HCT116 (cell line): ENCODE measurements at regions not wholly inside any gene's neighbourhood (a gene's known extent, or its start where the extent isn't known, plus 50 kb on each side); places are given as distances from the start of the nearest gene placed in this dataset.

Source experiments
- ATAC-seq: fragments of 200-7000 bp; cut with Tn5 transposase; 2 replicates; pipeline ENCODE4 v1.9.1; 2020; ENCODE audit warnings: mild to moderate bottlenecking, moderate library complexity
- BruUV-seq: library from RNA; stranded (reverse); fragments of 400-500 nt; replicated peaks from 2 replicates; lab custom pipeline; 2021; lab: Mats Ljungman, UMichigan
- CTCF ChIA-PET: fragments of 300-600 bp; sonication (Branson Sonifier 250); formaldehyde crosslinking; loops from one replicate; lab custom pipeline; 2021; ENCODE audit warnings: antibody characterized with exemption; lab: Charles Lee
- POLR2A ChIA-PET: fragments of 300-600, 350-600 bp; sonication (Branson Sonifier 250); formaldehyde crosslinking; loops from one replicate; lab custom pipeline; 2021; ENCODE audit warnings: antibody characterized with exemption; lab: Charles Lee
- RAD21 ChIA-PET, 2 experiments: fragments of 300-600 bp; sonication (Branson Sonifier 250); formaldehyde crosslinking; loops; one replicate each; lab custom pipeline; 2023; ENCODE audit warnings: low total read pairs in 2 of 2; ENCODE audit not compliant: uncharacterized antibody in 2 of 2, unreplicated experiment in 2 of 2, low non-redundant PET in 1 of 2; lab: Charles Lee
- DNase-seq: peaks from one replicate; pipeline ENCODE4 v3.0.0-alpha.2; 2010; ENCODE audit warnings: low read depth, low spot score
- H2AFZ ChIP-seq: fragments of 200-600 bp; shearing (Covaris generic), sonication (generic); 2 replicates; pipeline ENCODE4 v1.6.1; 2017; ENCODE audit warnings: low read depth, mixed run types, mixed read lengths, antibody characterized with exemption, low read length; ENCODE audit not compliant: poor library complexity, severe bottlenecking
- H3K27ac ChIP-seq: 2 replicates; pipeline ENCODE4 v1.5.1; 2012; ENCODE audit warnings: low read depth, low read length
- H3K27me3 ChIP-seq: fragments of 200-600 bp; sonication (generic); 2 replicates; pipeline ENCODE4 v1.6.1; 2016; ENCODE audit warnings: mixed run types, low read length, mixed read lengths; ENCODE audit not compliant: insufficient read depth
- H3K36me3 ChIP-seq, 2 experiments: fragments of 200-500 bp in 1 of 2; fragments of 200-600 bp in 1 of 2; sonication (Bioruptor generic) in 1 of 2; sonication (generic) in 1 of 2; 2 replicates each; pipeline versions ENCODE4 v1.5.1 to v1.6.1; 2014 to 2016; ENCODE audit warnings: low read length in 2 of 2, inconsistent platforms in 1 of 2, mixed read lengths in 1 of 2, mixed run types in 1 of 2; ENCODE audit not compliant: insufficient read depth in 2 of 2, control insufficient read depth in 1 of 2
- H3K4me1 ChIP-seq, 2 experiments: fragments of 200-600 bp in 1 of 2; sonication (generic) in 1 of 2; 2 replicates each; pipeline versions ENCODE4 v1.5.1 to v1.6.1; 2012 to 2017; ENCODE audit warnings: low read length in 2 of 2, inconsistent platforms in 1 of 2, mild to moderate bottlenecking in 1 of 2, mixed read lengths in 1 of 2, mixed run types in 1 of 2, moderate library complexity in 1 of 2; ENCODE audit not compliant: insufficient read depth in 2 of 2, control insufficient read depth in 1 of 2
- H3K4me2 ChIP-seq: fragments of 200-600 bp; sonication (generic); 2 replicates; pipeline ENCODE4 v1.6.1; 2017; ENCODE audit warnings: mixed run types, low read length, mixed read lengths
- H3K4me3 ChIP-seq, 2 experiments: fragments of 200-600 bp in 1 of 2; sonication (generic) in 1 of 2; replicated peaks in 1 of 2; 2 replicates each; pipeline ENCODE4 v1.5.1; 2011 to 2016; ENCODE audit warnings: low read length in 2 of 2, control low read depth in 1 of 2, low read depth in 1 of 2, mild to moderate bottlenecking in 1 of 2, mixed read lengths in 1 of 2, mixed run types in 1 of 2
- H3K79me2 ChIP-seq: fragments of 200-600 bp; sonication (generic); 2 replicates; pipeline ENCODE4 v1.6.1; 2017; ENCODE audit warnings: mild to moderate bottlenecking, mixed run types, low read length, moderate library complexity, mixed read lengths; ENCODE audit not compliant: insufficient read depth
- H3K9ac ChIP-seq: fragments of 200-600 bp; sonication (generic); 2 replicates; pipeline ENCODE4 v1.6.1; 2016; ENCODE audit warnings: low read length, mixed read lengths
- H3K9me2 ChIP-seq: fragments of 200-600 bp; sonication (generic), shearing (Covaris generic); 2 replicates; pipeline ENCODE4 v1.6.1; 2017; ENCODE audit warnings: mixed run types, mild to moderate bottlenecking, moderate library complexity; ENCODE audit not compliant: insufficient read depth
- H3K9me3 ChIP-seq, 2 experiments: fragments of 200-500 bp in 1 of 2; fragments of 200-600 bp in 1 of 2; sonication (Bioruptor generic) in 1 of 2; sonication (generic) in 1 of 2; 2 replicates each; pipeline ENCODE4 v1.6.1; 2014 to 2017; ENCODE audit warnings: low read length in 2 of 2, mixed read lengths in 2 of 2, inconsistent platforms in 1 of 2, low read depth in 1 of 2, mild to moderate bottlenecking in 1 of 2, mixed run types in 1 of 2, moderate library complexity in 1 of 2; ENCODE audit not compliant: control insufficient read depth in 1 of 2, insufficient read depth in 1 of 2
- H4K20me1 ChIP-seq: fragments of 200-600 bp; sonication (generic), shearing (Covaris generic); 2 replicates; pipeline ENCODE4 v1.6.1; 2017; ENCODE audit warnings: mixed run types, mild to moderate bottlenecking, moderate library complexity; ENCODE audit not compliant: insufficient read depth
- CBX3 ChIP-seq: IDR thresholded peaks from 2 replicates; pipeline ENCODE4 v1.6.1; 2012; ENCODE audit warnings: low read depth
- CEBPB ChIP-seq: IDR thresholded peaks from 2 replicates; pipeline ENCODE4 v1.6.1; 2012; ENCODE audit warnings: low read depth
- CTCF ChIP-seq, 3 experiments: fragments of 200-600 bp in 1 of 3; sonication (generic) in 1 of 3; IDR thresholded peaks in 2 of 3; conservative IDR thresholded peaks in 1 of 3; 2 replicates each; pipeline ENCODE4 v1.5.1; 2012 to 2017; ENCODE audit warnings: low read depth in 2 of 3, low read length in 2 of 3, antibody characterized with exemption in 1 of 3, borderline replicate concordance in 1 of 3, control low read depth in 1 of 3, mild to moderate bottlenecking in 1 of 3, mixed read lengths in 1 of 3, mixed run types in 1 of 3, moderate library complexity in 1 of 3; ENCODE audit not compliant: insufficient read depth in 1 of 3
- EGR1 ChIP-seq: IDR thresholded peaks from 2 replicates; pipeline ENCODE4 v1.6.1; 2012; ENCODE audit warnings: low read depth
- EZH2phosphoT487 ChIP-seq: fragments of 200-600 bp; IDR thresholded peaks from 2 replicates; pipeline ENCODE4 v1.6.1; 2018; ENCODE audit warnings: antibody characterized with exemption, borderline replicate concordance
- FOSL1 ChIP-seq: IDR thresholded peaks from 2 replicates; pipeline ENCODE4 v1.6.1; 2012; ENCODE audit warnings: low read depth
- JUND ChIP-seq: IDR thresholded peaks from 2 replicates; pipeline ENCODE4 v1.6.1; 2012
- POLR2AphosphoS5 ChIP-seq: IDR thresholded peaks from 2 replicates; pipeline ENCODE4 v1.6.1; 2011; ENCODE audit warnings: mild to moderate bottlenecking, low read depth, low read length, moderate library complexity
- SIN3A ChIP-seq: IDR thresholded peaks from 2 replicates; pipeline ENCODE4 v1.6.1; 2012; ENCODE audit warnings: low read depth
- SRF ChIP-seq: IDR thresholded peaks from 2 replicates; pipeline ENCODE4 v1.6.1; 2012; ENCODE audit warnings: low read depth
- YY1 ChIP-seq: IDR thresholded peaks from 2 replicates; pipeline ENCODE4 v1.6.1; 2011; ENCODE audit warnings: low read length, low read depth, moderate library complexity, mild to moderate bottlenecking; ENCODE audit not compliant: insufficient replicate concordance; ENCODE audit errors: extremely low read depth
- ZFX ChIP-seq: fragments of 450-650 bp; IDR thresholded peaks from 2 replicates; pipeline ENCODE4 v1.6.1; 2017
- ZNF274 ChIP-seq: fragments of 200-500 bp; sonication (Bioruptor generic); IDR thresholded peaks from 2 replicates; pipeline ENCODE4 v1.6.1; 2014; ENCODE audit warnings: mild to moderate bottlenecking, low read depth, low read length, inconsistent platforms
- intact Hi-C: fragments of 100-400 bp; cut with micrococcal nuclease; formaldehyde crosslinking; loops from 2 replicates; pipeline ENCODE4 v1.10.0; 2022
- TF ChIP-seq, protein P1 (sequence below): IDR thresholded peaks from 2 replicates; pipeline ENCODE4 v1.6.1; 2012
- TF ChIP-seq, protein P2 (sequence below): IDR thresholded peaks from 2 replicates; pipeline ENCODE4 v1.6.1; 2012

- TF ChIP-seq CTCF (IDR thresholded peaks at IDR 0.05 in 2 of 3, conservative IDR thresholded peaks at IDR 0.05 in 1 of 3; ENCODE audit: borderline replicate concordance in 1 of 3, insufficient read depth in 1 of 3, low read depth in 2 of 3, low read length in 2 of 3) = no peak
Observed at GRCh38 chr3:178181784-178182183, 354.5 kb upstream of the KCNMB2 start (continued).

DNA sequence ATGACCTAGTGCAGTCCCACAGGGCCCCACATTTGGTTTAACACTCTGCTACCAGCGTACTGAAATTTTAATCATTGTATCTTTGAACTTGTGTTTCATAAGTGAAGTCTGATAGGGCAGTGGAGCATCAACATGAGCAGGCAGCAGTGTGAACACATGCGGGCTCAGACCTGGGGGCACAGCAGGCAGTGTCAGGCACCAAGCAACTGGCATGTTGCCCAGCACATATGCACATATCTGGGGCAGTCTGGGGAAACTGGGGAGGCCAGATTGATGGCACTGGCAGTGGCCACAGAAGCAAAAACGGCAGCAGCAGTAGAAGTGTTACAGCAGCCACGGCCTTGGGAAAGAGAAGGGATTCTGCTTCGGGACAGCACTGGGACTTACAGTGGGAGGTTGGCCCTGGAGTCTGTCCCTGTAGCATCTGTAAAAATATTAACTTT, 353.9 kb upstream of the KCNMB2 start:
- intact Hi-C loops = no loop called here
- Histone ChIP-seq H3K4me2 (no peak overlapping the region), H3K79me2 (no peaks in the 10 kb centered on the region), H3K9me3 (no peaks in the 10 kb centered on the region), H2AFZ (no peak overlapping the region), H3K4me3 (no peak overlapping the region), H3K9ac (no peak overlapping the region), H3K27ac (no peak overlapping the region), H3K27me3 (no peaks in the 10 kb centered on the region), H3K4me1 (no peaks in the 10 kb centered on the region), H4K20me1 (no peaks in the 10 kb centered on the region), H3K36me3 (no peaks in the 10 kb centered on the region), H3K9me2 (no peaks in the 10 kb centered on the region)
- no TSS peak for BruUV-seq
- no peak for TF ChIP-seq JUND
- TF ChIP-seq CEBPB = no peak
- TF ChIP-seq SIN3A = no peak
- TF ChIP-seq, protein P1, sequence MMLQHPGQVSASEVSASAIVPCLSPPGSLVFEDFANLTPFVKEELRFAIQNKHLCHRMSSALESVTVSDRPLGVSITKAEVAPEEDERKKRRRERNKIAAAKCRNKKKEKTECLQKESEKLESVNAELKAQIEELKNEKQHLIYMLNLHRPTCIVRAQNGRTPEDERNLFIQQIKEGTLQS = no peak
- TF ChIP-seq ZNF274 = no peak
- TF ChIP-seq EGR1 = no peak
- TF ChIP-seq FOSL1 = no peak
- TF ChIP-seq CBX3 = no peak
- no peak for TF ChIP-seq POLR2AphosphoS5
- TF ChIP-seq SRF = no peak
- no peak for TF ChIP-seq EZH2phosphoT487
- TF ChIP-seq ZFX = no peak
- TF ChIP-seq CTCF (IDR thresholded peaks at IDR 0.05 in 2 of 3, conservative IDR thresholded peaks at IDR 0.05 in 1 of 3; ENCODE audit: borderline replicate concordance in 1 of 3, insufficient read depth in 1 of 3, low read depth in 2 of 3, low read length in 2 of 3) = no peak
- TF ChIP-seq, protein P2, sequence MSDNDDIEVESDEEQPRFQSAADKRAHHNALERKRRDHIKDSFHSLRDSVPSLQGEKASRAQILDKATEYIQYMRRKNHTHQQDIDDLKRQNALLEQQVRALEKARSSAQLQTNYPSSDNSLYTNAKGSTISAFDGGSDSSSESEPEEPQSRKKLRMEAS = no peak
- TF ChIP-seq YY1 = no peak
- RAD21 ChIA-PET = no interaction called here
- ATAC-seq = no peak
- POLR2A ChIA-PET = no interaction called here
- no peak for DNase-seq
- CTCF ChIA-PET = no interaction called here
